ENCODE measurements at regions not wholly inside any gene's neighbourhood (a gene's known extent, or its start where the extent isn't known, plus 50 kb on each side); places are given as distances from the start of the nearest gene placed in this dataset.

- H3K27ac ChIP-seq, result no peak overlapping the region
- TF ChIP-seq, protein P1, sequence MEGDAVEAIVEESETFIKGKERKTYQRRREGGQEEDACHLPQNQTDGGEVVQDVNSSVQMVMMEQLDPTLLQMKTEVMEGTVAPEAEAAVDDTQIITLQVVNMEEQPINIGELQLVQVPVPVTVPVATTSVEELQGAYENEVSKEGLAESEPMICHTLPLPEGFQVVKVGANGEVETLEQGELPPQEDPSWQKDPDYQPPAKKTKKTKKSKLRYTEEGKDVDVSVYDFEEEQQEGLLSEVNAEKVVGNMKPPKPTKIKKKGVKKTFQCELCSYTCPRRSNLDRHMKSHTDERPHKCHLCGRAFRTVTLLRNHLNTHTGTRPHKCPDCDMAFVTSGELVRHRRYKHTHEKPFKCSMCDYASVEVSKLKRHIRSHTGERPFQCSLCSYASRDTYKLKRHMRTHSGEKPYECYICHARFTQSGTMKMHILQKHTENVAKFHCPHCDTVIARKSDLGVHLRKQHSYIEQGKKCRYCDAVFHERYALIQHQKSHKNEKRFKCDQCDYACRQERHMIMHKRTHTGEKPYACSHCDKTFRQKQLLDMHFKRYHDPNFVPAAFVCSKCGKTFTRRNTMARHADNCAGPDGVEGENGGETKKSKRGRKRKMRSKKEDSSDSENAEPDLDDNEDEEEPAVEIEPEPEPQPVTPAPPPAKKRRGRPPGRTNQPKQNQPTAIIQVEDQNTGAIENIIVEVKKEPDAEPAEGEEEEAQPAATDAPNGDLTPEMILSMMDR (IDR thresholded peaks at IDR 0.05), result no peak
Measured at GRCh38 chr1:190046231-190046630, 431.4 kb downstream of the BRINP3 start.

Measured in 22Rv1 (cell line).